ENCODE measurements at regions not wholly inside any gene's neighbourhood (a gene's known extent, or its start where the extent isn't known, plus 50 kb on each side); places are given as distances from the start of the nearest gene placed in this dataset.

DNA sequence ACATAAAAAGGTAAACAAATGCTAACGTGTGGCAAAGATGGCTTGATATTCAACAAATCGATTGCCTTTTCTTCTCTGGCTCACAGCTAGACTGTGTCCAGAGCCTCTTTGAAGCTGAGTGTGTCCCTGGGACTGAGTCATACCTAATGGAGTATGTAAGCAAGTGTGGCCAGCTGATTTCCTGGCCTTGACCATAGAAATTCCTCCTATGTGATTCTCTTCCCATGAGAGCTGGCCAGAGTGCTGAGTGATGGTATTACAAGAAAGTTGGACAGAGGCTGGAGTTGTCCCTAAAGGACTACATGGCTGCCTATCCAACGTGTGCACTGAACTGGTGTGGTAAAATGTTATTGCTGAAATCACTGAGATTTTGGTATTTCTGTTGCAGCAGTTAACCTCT is 320.1 kb upstream of the SLC10A2 start:
- no peak for TF ChIP-seq CTCF (IDR thresholded peaks at IDR 0.05; ENCODE audit: partially characterized antibody, unreplicated experiment)
- Mint-ChIP-seq H3K9me3 (ENCODE audit: unreplicated experiment) (peaks cover 3% of the 10 kb centered on the region), H3K36me3 (ENCODE audit: unreplicated experiment) (peaks cover 15% of the 10 kb centered on the region), H3K27me3 (ENCODE audit: unreplicated experiment) (no peaks in the 10 kb centered on the region), H3K4me1 (ENCODE audit: low read depth, unreplicated experiment) (no peaks in the 10 kb centered on the region), H3K27ac (ENCODE audit: unreplicated experiment) (no peak overlapping the region), H3K4me3 (ENCODE audit: unreplicated experiment) (no peak overlapping the region)
- DNase-seq, result no peak

DNA sequence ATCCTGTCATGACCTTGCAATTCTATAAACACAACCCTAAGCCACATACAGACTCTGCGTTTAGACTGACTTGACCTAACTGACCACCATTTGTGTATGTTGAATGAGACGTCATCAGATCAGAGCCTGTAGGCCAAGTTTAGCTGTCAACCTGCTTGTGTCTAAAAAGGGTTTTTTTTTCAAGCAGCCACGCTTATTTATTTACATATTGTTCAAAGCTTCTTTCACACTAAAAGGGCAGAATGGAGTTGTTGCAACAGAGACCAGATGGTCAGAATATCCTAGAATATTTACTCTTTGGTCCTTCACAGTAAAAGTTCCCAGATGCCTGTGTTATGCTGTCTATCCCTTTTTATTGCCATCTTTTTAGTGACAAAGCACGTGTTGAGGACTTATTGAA is 307.7 kb upstream of the SLC10A2 start:
- no peaks in the 10 kb centered on the region for H3K27me3 Mint-ChIP-seq (ENCODE audit: unreplicated experiment)
- no peak overlapping the region for H3K27ac Mint-ChIP-seq (ENCODE audit: unreplicated experiment)
- no peaks in the 10 kb centered on the region for H3K36me3 Mint-ChIP-seq (ENCODE audit: unreplicated experiment)
- H3K9me3 Mint-ChIP-seq (ENCODE audit: unreplicated experiment), result no peaks in the 10 kb centered on the region
- TF ChIP-seq CTCF (IDR thresholded peaks at IDR 0.05; ENCODE audit: partially characterized antibody, unreplicated experiment), result no peak
- H3K4me1 Mint-ChIP-seq (ENCODE audit: low read depth, unreplicated experiment), result no peaks in the 10 kb centered on the region
- H3K4me3 Mint-ChIP-seq (ENCODE audit: unreplicated experiment), result no peak overlapping the region
- DNase-seq, result no peak

- Mint-ChIP-seq H3K27ac (ENCODE audit: unreplicated experiment) (no peak overlapping the region), H3K9me3 (ENCODE audit: unreplicated experiment) (no peaks in the 10 kb centered on the region), H3K27me3 (ENCODE audit: unreplicated experiment) (no peaks in the 10 kb centered on the region), H3K4me3 (ENCODE audit: unreplicated experiment) (no peak overlapping the region), H3K36me3 (ENCODE audit: unreplicated experiment) (no peaks in the 10 kb centered on the region), H3K4me1 (ENCODE audit: low read depth, unreplicated experiment) (no peaks in the 10 kb centered on the region)
- TF ChIP-seq CTCF (IDR thresholded peaks at IDR 0.05; ENCODE audit: partially characterized antibody, unreplicated experiment), result no peak
- no peak for DNase-seq
Measured at GRCh38 chr13:103371271-103371670, 305.1 kb upstream of the SLC10A2 start.

- Mint-ChIP-seq H3K9me3 (ENCODE audit: unreplicated experiment) (no peaks in the 10 kb centered on the region), H3K4me3 (ENCODE audit: unreplicated experiment) (no peak overlapping the region), H3K36me3 (ENCODE audit: unreplicated experiment) (no peaks in the 10 kb centered on the region), H3K27ac (ENCODE audit: unreplicated experiment) (no peak overlapping the region), H3K27me3 (ENCODE audit: unreplicated experiment) (no peaks in the 10 kb centered on the region), H3K4me1 (ENCODE audit: low read depth, unreplicated experiment) (peaks cover 2% of the 10 kb centered on the region)
- no peak for TF ChIP-seq CTCF (IDR thresholded peaks at IDR 0.05; ENCODE audit: partially characterized antibody, unreplicated experiment)
- no peak for DNase-seq
Measured at GRCh38 chr13:103370790-103371189, 304.6 kb upstream of the SLC10A2 start.

- no peak for DNase-seq
- no peaks in the 10 kb centered on the region for H3K27me3 Mint-ChIP-seq (ENCODE audit: unreplicated experiment)
- H3K4me1 Mint-ChIP-seq (ENCODE audit: low read depth, unreplicated experiment), result peaks cover 2% of the 10 kb centered on the region
- H3K27ac Mint-ChIP-seq (ENCODE audit: unreplicated experiment), result no peak overlapping the region
- H3K36me3 Mint-ChIP-seq (ENCODE audit: unreplicated experiment), result no peaks in the 10 kb centered on the region
- no peaks in the 10 kb centered on the region for H3K9me3 Mint-ChIP-seq (ENCODE audit: unreplicated experiment)
- no peak overlapping the region for H3K4me3 Mint-ChIP-seq (ENCODE audit: unreplicated experiment)
- no peak for TF ChIP-seq CTCF (IDR thresholded peaks at IDR 0.05; ENCODE audit: partially characterized antibody, unreplicated experiment)
Measured at GRCh38 chr13:103358255-103358932, 292.2 kb upstream of the SLC10A2 start.
